Caco-2 (cell line): ENCODE measurements at regions not wholly inside any gene's neighbourhood (a gene's known extent, or its start where the extent isn't known, plus 50 kb on each side); places are given as distances from the start of the nearest gene placed in this dataset.

Experiments used
- BruUV-seq: library from RNA; stranded (reverse); fragments of 400-500 nt; replicated peaks from 2 replicates; lab custom pipeline; 2021; lab: Mats Ljungman, UMichigan
- CTCF ChIA-PET: fragments of 300-600 bp; sonication (Branson Sonifier 250); formaldehyde crosslinking; loops from one replicate; lab custom pipeline; 2022; ENCODE audit warnings: antibody characterized with exemption; lab: Charles Lee
- POLR2A ChIA-PET: fragments of 300-600 bp; sonication (Branson Sonifier 250); formaldehyde crosslinking; loops from one replicate; lab custom pipeline; 2022; ENCODE audit warnings: antibody characterized with exemption; lab: Charles Lee
- DNase-seq, 2 experiments: peaks; one replicate each; pipeline versions ENCODE4 v3.0.0 to v3.0.0-alpha.2; 2020 to 2022
- H3K27me3 ChIP-seq: replicated peaks from 2 replicates; pipeline ENCODE4 v1.6.0; 2011; ENCODE audit warnings: low read length; ENCODE audit not compliant: control insufficient read depth, insufficient read depth
- H3K36me3 ChIP-seq: 2 replicates; pipeline ENCODE4 v1.5.1; 2011; ENCODE audit warnings: low read length; ENCODE audit not compliant: control insufficient read depth, insufficient read depth
- H3K4me1 ChIP-seq: fragments of 250-450 bp; sonication (Bioruptor Pico); 2 replicates; pipeline ENCODE4 v1.5.1; 2020; ENCODE audit warnings: mild to moderate bottlenecking
- H3K4me3 ChIP-seq: 2 replicates; pipeline ENCODE4 v1.5.1; 2011; ENCODE audit warnings: low read depth, mild to moderate bottlenecking, control low read depth, low read length
- H3K9me3 ChIP-seq: fragments of 250-450 bp; sonication (Bioruptor Pico); 2 replicates; pipeline ENCODE4 v1.5.1; 2020; ENCODE audit warnings: mild to moderate bottlenecking, moderate library complexity
- H3K27ac Mint-ChIP-seq: one replicate; pipeline ENCODE4 v1.8.0; 2022; ENCODE audit warnings: mixed read lengths; ENCODE audit not compliant: unreplicated experiment
- H3K27me3 Mint-ChIP-seq: one replicate; pipeline ENCODE4 v1.8.0; 2022; ENCODE audit warnings: mixed read lengths; ENCODE audit not compliant: insufficient read depth, unreplicated experiment
- H3K36me3 Mint-ChIP-seq: one replicate; pipeline ENCODE4 v1.8.0; 2022; ENCODE audit warnings: mild to moderate bottlenecking, mixed read lengths; ENCODE audit not compliant: insufficient read depth, unreplicated experiment
- H3K4me1 Mint-ChIP-seq: one replicate; pipeline ENCODE4 v1.8.0; 2022; ENCODE audit warnings: low read depth, mixed read lengths; ENCODE audit not compliant: unreplicated experiment
- H3K4me3 Mint-ChIP-seq: one replicate; pipeline ENCODE4 v1.8.0; 2022; ENCODE audit warnings: mild to moderate bottlenecking, moderate library complexity, mixed read lengths; ENCODE audit not compliant: unreplicated experiment
- H3K9me3 Mint-ChIP-seq: one replicate; pipeline ENCODE4 v1.8.0; 2022; ENCODE audit warnings: mixed read lengths; ENCODE audit not compliant: unreplicated experiment
- intact Hi-C: fragments of 100-400 bp; cut with micrococcal nuclease; formaldehyde crosslinking; loops from one replicate; pipeline ENCODE4 v1.10.0; 2022; ENCODE audit not compliant: unreplicated experiment
- TF ChIP-seq, protein P1 (sequence below), 2 experiments: fragments of 200-600 bp in 1 of 2; IDR thresholded peaks; 1 replicate in 1 of 2; 2 replicates in 1 of 2; pipeline versions ENCODE4 v1.5.1 to v1.8.0; 2011 to 2022; ENCODE audit warnings: antibody characterized with exemption in 1 of 2, control low read depth in 1 of 2, inconsistent platforms in 1 of 2, low read depth in 1 of 2, low read length in 1 of 2, mild to moderate bottlenecking in 1 of 2, moderate library complexity in 1 of 2; ENCODE audit not compliant: insufficient read depth in 1 of 2, severe bottlenecking in 1 of 2, unreplicated experiment in 1 of 2

- TF ChIP-seq, protein P1, sequence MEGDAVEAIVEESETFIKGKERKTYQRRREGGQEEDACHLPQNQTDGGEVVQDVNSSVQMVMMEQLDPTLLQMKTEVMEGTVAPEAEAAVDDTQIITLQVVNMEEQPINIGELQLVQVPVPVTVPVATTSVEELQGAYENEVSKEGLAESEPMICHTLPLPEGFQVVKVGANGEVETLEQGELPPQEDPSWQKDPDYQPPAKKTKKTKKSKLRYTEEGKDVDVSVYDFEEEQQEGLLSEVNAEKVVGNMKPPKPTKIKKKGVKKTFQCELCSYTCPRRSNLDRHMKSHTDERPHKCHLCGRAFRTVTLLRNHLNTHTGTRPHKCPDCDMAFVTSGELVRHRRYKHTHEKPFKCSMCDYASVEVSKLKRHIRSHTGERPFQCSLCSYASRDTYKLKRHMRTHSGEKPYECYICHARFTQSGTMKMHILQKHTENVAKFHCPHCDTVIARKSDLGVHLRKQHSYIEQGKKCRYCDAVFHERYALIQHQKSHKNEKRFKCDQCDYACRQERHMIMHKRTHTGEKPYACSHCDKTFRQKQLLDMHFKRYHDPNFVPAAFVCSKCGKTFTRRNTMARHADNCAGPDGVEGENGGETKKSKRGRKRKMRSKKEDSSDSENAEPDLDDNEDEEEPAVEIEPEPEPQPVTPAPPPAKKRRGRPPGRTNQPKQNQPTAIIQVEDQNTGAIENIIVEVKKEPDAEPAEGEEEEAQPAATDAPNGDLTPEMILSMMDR (IDR thresholded peaks at IDR 0.05; ENCODE audit: insufficient read depth in 1 of 2, low read depth in 1 of 2, low read length in 1 of 2, severe bottlenecking in 1 of 2, unreplicated experiment in 1 of 2), result peak in 1 of 2 experiments; percentile 10
- H3K9me3 Mint-ChIP-seq, result no peaks in the 10 kb centered on the region
- no peaks in the 10 kb centered on the region; the same call in 1 of the 2 replicates for H3K27me3 ChIP-seq
- DNase-seq, result no peak
- POLR2A ChIA-PET, result no interaction called here
- no peaks in the 10 kb centered on the region for H3K36me3 Mint-ChIP-seq
- H3K27ac Mint-ChIP-seq, result no peak overlapping the region
- H3K4me1 ChIP-seq, result no peaks in the 10 kb centered on the region
- H3K36me3 ChIP-seq, result no peaks in the 10 kb centered on the region
- no peak overlapping the region for H3K4me3 ChIP-seq
- no peaks in the 10 kb centered on the region for H3K9me3 ChIP-seq
- no peak overlapping the region for H3K4me3 Mint-ChIP-seq
- CTCF ChIA-PET, result interaction anchor here (0.6 kb wide), 1 partner anchor 273 kb away, joined by 4 read pairs; no protein-coding TSS in a partner anchor
- BruUV-seq, result no TSS peak
- intact Hi-C loops, result loop anchor here (2.0 kb wide), 1 partner anchor 65 kb away; no protein-coding TSS in a partner anchor
- H3K27me3 Mint-ChIP-seq, result peaks cover 16% of the 10 kb centered on the region
- no peaks in the 10 kb centered on the region for H3K4me1 Mint-ChIP-seq
Observed at GRCh38 chr21:33132054-33132453, 62.1 kb downstream of the OLIG1 start.

GRCh38 chr21:33133892-33134291 is 64.0 kb downstream of the OLIG1 start:
- Mint-ChIP-seq H3K27me3 (peaks cover 16% of the 10 kb centered on the region), H3K36me3 (no peaks in the 10 kb centered on the region), H3K9me3 (no peaks in the 10 kb centered on the region), H3K27ac (no peak overlapping the region), H3K4me1 (no peaks in the 10 kb centered on the region), H3K4me3 (no peak overlapping the region)
- no peak overlapping the region for H3K4me3 ChIP-seq
- DNase-seq, result no peak
- no peaks in the 10 kb centered on the region for H3K4me1 ChIP-seq
- no peaks in the 10 kb centered on the region for H3K9me3 ChIP-seq
- ChIA-PET POLR2A (no interaction called here), CTCF (interaction anchor here (0.8 kb wide), 1 partner anchor 63 kb away, joined by 4 read pairs; no protein-coding TSS in a partner anchor)
- TF ChIP-seq, protein P1 (IDR thresholded peaks at IDR 0.05; ENCODE audit: insufficient read depth in 1 of 2, low read depth in 1 of 2, low read length in 1 of 2, severe bottlenecking in 1 of 2, unreplicated experiment in 1 of 2), result no peak
- no peaks in the 10 kb centered on the region for H3K27me3 ChIP-seq
- BruUV-seq, result no TSS peak
- H3K36me3 ChIP-seq, result no peaks in the 10 kb centered on the region
- intact Hi-C loops, result loop anchor here (2.0 kb wide), 1 partner anchor 63 kb away; no protein-coding TSS in a partner anchor

DNA sequence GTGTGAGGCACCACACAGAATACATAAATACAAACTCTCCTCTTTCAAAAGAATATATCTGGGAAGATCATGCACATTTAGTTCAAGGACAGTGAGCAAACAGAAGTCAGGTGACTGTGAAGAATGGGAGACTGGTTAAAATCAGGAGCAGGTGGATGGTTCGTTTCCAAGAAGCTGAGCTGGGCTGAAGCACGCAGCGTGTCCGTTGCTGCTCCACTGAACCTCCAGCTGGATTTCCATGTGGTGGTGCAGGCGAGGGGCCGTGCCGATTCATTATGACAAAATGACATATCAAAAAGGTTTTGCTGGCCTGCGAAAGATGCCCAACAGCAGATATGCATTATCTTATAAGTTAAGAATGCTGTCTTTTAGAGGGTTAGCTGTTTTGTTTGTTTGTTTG is 66.0 kb downstream of the OLIG1 start:
- H3K4me1 ChIP-seq, result no peaks in the 10 kb centered on the region
- Mint-ChIP-seq H3K27me3 (peaks cover 10% of the 10 kb centered on the region), H3K9me3 (no peaks in the 10 kb centered on the region), H3K4me3 (no peak overlapping the region), H3K27ac (no peak overlapping the region), H3K4me1 (no peaks in the 10 kb centered on the region), H3K36me3 (no peaks in the 10 kb centered on the region)
- DNase-seq, result no peak
- H3K9me3 ChIP-seq, result no peaks in the 10 kb centered on the region
- H3K36me3 ChIP-seq, result no peaks in the 10 kb centered on the region
- TF ChIP-seq, protein P1 (IDR thresholded peaks at IDR 0.05; ENCODE audit: insufficient read depth in 1 of 2, low read depth in 1 of 2, low read length in 1 of 2, severe bottlenecking in 1 of 2, unreplicated experiment in 1 of 2), result no peak
- intact Hi-C loops, result no loop called here
- ChIA-PET CTCF (no interaction called here), POLR2A (no interaction called here)
- no peak overlapping the region for H3K4me3 ChIP-seq
- no TSS peak for BruUV-seq
- H3K27me3 ChIP-seq, result no peaks in the 10 kb centered on the region
